ENCODE measurements at regions not wholly inside any gene's neighbourhood (a gene's known extent, or its start where the extent isn't known, plus 50 kb on each side); places are given as distances from the start of the nearest gene placed in this dataset.

DNA sequence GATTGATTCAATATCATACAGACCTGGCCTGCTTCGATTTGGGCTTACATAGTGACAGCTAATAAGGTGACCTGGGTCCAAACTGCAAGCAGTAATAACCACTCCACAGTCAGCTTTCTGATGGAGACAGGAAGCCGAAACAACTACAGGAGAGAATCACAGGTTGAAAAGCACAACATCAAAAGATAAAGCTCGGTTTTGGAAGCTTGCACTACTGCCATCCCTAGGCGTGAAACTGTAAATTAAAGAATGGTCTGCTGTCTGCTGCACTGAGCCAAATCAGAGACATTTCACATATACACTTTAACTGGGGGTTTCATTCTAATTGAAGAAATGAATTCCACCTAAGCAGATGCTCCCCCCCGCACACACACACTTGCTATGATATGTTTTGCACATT is 116.3 kb downstream of the DHX15 start:
- no peaks in the 10 kb centered on the region for H3K36me3 ChIP-seq (ENCODE audit: control insufficient read depth in 2 of 2, extremely low read depth in 1 of 2, insufficient read depth in 2 of 2, low read length in 2 of 2)
- no peaks in the 10 kb centered on the region for H4K20me1 ChIP-seq (replicated peaks; ENCODE audit: control insufficient read depth, extremely low read depth, insufficient read depth, low read length)
- no peak overlapping the region for H3K4me2 ChIP-seq (ENCODE audit: insufficient read depth, low read length)
- DNase-seq (ENCODE audit: low read depth, low spot score): no peak
- H3K4me1 ChIP-seq (ENCODE audit: control insufficient read depth, extremely low read depth, insufficient read depth, low read length): peaks cover 11% of the 10 kb centered on the region
- ChIA-PET POLR2A (no interaction called here), CTCF (interaction anchor here (1.7 kb wide), 1 partner anchor 8 kb away, joined by 9 read pairs; no protein-coding TSS in a partner anchor)
- dilution Hi-C loops (cut with MboI; ENCODE audit: extremely low pct_ligation_motif_present, low sequenced_read_pairs) (no loop called here), intact Hi-C loops (cut with micrococcal nuclease) (no loop called here)
- TF ChIP-seq MYC (IDR thresholded peaks at IDR 0.05; ENCODE audit: low read depth, low read length): no peak
- TF ChIP-seq, protein P1, sequence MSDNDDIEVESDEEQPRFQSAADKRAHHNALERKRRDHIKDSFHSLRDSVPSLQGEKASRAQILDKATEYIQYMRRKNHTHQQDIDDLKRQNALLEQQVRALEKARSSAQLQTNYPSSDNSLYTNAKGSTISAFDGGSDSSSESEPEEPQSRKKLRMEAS (IDR thresholded peaks at IDR 0.05; ENCODE audit: insufficient read depth, insufficient read length): no peak
- TF ChIP-seq GATA2 (IDR thresholded peaks at IDR 0.05; ENCODE audit: insufficient read depth, insufficient read length, low read depth, low read length): no peak
- TF ChIP-seq FOS (IDR thresholded peaks at IDR 0.05; ENCODE audit: borderline replicate concordance, insufficient read depth, low read length): no peak
- no peak for TF ChIP-seq JUN (IDR thresholded peaks at IDR 0.05; ENCODE audit: borderline replicate concordance, insufficient read depth, insufficient read length, low read depth)
- no peak for TF ChIP-seq POLR2A (IDR thresholded peaks at IDR 0.05; ENCODE audit: low read depth, low read length)
- TF ChIP-seq EZH2 (IDR thresholded peaks at IDR 0.05; ENCODE audit: borderline replicate concordance, low read depth, low read length, severe bottlenecking): no peak
- no peak for TF ChIP-seq POLR2AphosphoS5 (IDR thresholded peaks at IDR 0.05; ENCODE audit: insufficient read depth, low read depth, low read length)
- TF ChIP-seq, protein P2, sequence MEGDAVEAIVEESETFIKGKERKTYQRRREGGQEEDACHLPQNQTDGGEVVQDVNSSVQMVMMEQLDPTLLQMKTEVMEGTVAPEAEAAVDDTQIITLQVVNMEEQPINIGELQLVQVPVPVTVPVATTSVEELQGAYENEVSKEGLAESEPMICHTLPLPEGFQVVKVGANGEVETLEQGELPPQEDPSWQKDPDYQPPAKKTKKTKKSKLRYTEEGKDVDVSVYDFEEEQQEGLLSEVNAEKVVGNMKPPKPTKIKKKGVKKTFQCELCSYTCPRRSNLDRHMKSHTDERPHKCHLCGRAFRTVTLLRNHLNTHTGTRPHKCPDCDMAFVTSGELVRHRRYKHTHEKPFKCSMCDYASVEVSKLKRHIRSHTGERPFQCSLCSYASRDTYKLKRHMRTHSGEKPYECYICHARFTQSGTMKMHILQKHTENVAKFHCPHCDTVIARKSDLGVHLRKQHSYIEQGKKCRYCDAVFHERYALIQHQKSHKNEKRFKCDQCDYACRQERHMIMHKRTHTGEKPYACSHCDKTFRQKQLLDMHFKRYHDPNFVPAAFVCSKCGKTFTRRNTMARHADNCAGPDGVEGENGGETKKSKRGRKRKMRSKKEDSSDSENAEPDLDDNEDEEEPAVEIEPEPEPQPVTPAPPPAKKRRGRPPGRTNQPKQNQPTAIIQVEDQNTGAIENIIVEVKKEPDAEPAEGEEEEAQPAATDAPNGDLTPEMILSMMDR (IDR thresholded peaks at IDR 0.05; ENCODE audit: extremely low read depth in 1 of 2, insufficient read depth in 1 of 2, low read depth in 1 of 2, low read length in 2 of 2): no peak
- H3K4me3 ChIP-seq (replicated peaks in 1 of 3; ENCODE audit: insufficient read depth in 1 of 3, low read depth in 1 of 3, low read length in 3 of 3): no peak overlapping the region
- no peaks in the 10 kb centered on the region for H3K9me1 ChIP-seq (replicated peaks; ENCODE audit: control insufficient read depth, extremely low read depth, insufficient read depth, low read length)
- no peak overlapping the region for H3K27ac ChIP-seq (ENCODE audit: insufficient read depth, low read depth, low read length)
- H2AFZ ChIP-seq (ENCODE audit: low read depth, low read length): no peak overlapping the region
- no peaks in the 10 kb centered on the region for H3K79me2 ChIP-seq (ENCODE audit: control insufficient read depth, insufficient read depth, low read length)
- no peak overlapping the region for H3K9ac ChIP-seq (replicated peaks; ENCODE audit: extremely low read depth, insufficient read depth, low read length)
- H3K27me3 ChIP-seq (ENCODE audit: control insufficient read depth in 2 of 2, insufficient read depth in 2 of 2, low read length in 2 of 2): peaks cover 36 to 48% of the 10 kb centered on the region in 2 experiments
- FAIRE-seq: no peak
- no TSS peak for BruUV-seq (replicated peaks)
- H3K9me3 ChIP-seq (replicated peaks; ENCODE audit: control insufficient read depth, insufficient read depth, low read length): no peaks in the 10 kb centered on the region

Data from endothelial cell of umbilical vein (primary cell).